T1000 (cell line): ENCODE measurements at regions not wholly inside any gene's neighbourhood (a gene's known extent, or its start where the extent isn't known, plus 50 kb on each side); places are given as distances from the start of the nearest gene placed in this dataset.
"Not testable (repeated sequence)": the region's sequence is repeated elsewhere in the genome, so short reads cannot be mapped to it uniquely, and the experiment has no call there.

ENCODE experiments used
- DNase-seq: peaks from one replicate; lab custom pipeline; 2025; ENCODE audit warnings: mixed read lengths; lab: John Stamatoyannopoulos, UW

DNA sequence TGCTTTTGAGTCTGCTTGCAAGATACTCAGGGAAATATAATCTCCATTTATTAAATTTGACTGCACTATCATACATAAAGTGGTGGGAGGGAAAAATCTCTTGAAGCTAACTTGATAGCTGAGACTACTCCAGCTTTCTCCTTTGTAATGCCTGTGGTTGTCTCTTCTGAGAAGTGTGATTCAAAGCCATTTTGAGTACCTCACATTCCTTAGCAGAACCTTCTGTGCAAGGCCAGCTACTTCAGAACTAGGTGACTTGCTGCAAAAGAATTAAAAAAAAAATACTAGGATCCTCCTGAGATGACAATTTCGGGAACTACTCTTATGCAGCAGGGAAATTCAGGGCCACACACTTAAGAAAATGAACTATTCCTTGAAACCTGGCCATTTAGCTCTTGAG is 294.8 kb downstream of the MDFIC start:
- no peak for DNase-seq

DNA sequence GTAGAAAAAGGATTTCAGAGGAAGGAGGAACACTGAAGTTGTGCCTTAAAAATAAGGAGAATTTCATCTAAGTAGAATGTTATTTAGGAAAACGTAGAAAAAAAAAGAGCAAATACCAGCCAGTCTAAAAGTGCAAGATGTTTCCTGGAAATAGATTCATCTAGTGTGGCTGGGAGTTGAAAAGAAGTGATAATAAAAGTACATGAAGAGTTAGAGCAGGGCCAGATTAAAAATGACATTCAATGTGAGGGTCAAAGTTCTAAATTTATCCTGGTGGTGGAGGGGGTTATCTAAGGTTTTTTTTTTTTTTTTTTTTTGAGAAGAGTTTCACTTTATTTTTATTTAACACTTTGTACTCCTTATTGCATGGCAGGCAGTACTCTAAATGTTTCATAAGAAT is 289.3 kb downstream of the MDFIC start:
- DNase-seq: no peak

DNA sequence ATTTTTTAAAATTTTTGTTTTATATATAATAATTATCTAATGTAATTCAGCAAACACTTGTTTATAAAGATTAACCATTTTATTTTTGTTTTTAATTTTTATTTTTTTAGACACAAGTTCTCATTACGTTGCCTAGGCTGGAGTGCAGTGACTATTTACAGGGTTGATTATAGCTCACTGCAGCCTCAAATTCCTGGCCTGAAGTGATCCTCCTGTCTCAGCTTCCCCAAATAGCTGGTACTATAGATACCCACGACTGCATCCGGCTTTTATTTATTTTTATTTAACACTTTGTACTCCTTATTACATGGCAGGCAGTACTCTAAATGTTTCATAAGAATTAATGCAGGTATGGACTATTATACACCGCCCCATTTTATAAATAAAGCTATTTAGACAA is 288.7 kb downstream of the MDFIC start:
- DNase-seq: no peak

DNA sequence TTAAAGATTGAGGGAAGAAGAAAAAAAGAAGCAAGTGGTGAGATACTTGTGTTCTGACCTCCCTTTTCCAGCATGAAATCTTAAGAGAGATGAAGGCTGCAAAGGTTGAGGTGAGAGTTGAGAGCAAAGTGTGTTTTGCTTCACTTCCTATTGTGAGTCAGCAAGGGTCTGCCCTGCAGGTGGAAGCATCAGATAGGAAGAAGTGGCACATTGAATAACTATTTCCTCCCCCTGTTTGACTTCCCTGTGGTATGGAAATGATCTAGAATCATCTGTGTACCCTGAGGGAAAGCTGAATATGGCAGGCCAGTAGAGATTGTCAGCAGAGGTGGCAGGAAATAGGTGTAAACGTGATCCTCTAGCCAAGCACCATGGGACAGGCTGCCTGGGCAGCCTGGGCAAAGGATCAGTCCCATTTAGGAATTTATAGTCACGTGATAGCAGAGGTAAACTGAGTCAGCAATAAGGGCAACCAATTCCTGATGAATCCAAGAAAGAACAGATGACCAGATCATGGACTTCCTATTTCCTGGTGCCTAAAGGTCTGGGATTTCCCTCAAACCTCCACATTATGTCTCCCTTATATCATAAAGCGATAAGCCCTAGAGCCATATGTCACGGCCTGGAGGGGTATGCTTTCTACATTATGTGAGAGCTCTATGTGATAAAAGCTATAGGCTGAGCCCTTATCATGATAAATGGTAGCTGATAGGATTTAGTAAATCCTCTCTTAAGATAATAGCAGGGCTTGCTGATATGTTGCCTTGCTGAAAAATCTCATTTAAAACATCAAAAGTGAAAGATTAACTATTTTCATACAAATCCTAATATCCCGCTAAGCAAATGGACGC is 287.0 kb downstream of the MDFIC start:
- DNase-seq: no peak

DNA sequence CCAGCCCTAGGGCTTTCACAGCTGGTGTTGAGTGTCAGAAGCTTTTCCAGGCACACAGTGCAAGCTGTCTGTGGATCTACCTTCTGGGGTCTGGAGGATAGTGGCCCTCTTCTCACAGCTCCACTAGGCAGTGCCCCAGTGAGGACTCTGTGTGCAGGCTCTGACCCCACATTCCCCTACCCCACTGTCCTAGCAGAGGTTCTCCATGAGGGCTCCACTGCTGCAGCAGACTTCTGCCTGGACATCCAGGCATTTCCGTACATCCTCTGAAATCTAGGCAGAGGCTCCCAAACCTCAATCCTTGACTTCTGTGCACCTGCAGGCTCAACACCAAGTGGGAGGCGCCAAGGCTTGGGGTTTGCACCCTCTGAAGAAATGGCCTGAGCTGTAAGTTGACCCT is 284.5 kb downstream of the MDFIC start:
- not testable (repeated sequence) for DNase-seq

DNA sequence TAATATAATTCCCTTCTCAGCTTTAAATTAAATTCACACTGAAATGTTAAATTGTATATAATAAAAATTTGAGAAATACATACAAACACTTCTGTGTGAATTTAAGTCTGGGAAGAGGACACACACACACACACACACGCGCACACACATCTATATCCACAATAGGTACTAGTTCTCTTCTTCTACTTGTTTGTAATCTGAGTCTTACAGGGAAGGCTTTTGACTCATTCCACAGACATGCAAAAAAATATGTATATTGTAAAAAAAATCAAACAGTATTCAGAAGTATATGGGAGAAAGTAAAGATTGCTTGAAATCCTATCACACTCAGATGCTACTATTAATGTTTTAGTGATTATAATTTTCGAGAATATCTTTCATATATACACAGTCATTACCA is 276.2 kb downstream of the MDFIC start:
- no peak for DNase-seq

DNA sequence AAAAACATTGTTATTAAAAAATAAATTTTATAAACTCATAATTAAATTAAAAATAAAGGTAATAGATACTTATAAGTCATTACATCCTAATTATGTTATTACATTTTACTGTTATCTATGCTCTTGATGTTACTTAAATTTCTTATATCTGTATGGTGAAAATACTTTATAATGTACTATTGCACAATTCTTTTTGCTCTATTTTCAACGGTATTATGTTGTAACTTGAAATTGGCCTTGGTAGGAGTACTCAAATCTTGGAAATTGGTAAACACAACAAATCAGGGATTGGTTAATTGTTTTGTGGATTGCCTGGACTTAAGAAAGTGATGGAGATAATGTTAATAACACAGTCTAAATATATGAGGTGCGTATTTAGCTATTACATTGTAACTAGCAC is 273.3 kb downstream of the MDFIC start:
- DNase-seq: no peak

DNA sequence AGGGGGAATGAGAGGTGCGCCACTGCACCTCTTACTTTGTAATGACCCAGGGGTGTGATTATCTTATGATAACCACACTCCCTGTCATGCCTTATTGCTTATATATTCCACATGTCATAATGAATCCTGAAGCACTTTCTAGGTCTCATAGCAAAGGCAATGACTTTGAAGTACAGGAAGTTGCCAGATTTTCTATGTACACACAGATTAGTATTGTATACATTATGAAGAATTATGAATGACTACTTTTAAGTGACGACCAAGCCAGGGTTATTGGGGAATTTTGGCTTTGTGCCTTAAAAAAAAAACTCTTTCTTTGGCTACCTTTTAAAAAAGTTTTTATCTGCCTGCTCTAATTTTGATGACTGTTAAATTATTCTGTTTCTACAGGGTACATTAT is 269.6 kb downstream of the MDFIC start:
- DNase-seq: no peak

DNA sequence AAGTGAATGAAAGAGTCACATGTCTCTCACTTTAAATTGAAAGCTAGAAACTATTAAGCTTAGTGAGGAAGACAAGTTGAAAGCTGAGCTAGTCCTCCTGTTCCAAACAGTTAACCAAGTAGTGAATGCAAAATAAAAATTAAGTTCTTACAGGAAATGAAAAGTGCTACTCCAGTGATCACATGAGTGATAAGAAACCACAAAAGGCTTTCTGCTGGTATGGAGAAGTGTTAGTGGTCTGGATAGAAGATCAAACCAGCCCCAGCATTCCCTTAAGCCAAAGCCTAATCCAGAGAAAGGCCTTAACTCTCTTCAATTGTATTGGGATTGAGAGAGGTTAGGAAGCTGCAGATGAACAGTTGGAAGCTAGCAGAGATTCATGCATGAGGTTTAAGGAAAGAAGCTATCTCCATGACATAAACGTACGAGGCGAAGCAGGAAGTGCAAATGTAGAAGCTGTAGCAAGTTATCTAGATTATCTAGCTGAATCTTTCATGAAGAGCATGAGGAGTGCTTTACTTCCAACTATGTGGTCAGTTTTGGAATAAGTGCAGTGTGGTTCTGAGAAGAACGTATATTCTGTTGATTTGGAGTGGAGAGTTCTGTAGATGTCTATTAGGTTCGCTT is 261.6 kb downstream of the MDFIC start:
- DNase-seq: no peak

DNA sequence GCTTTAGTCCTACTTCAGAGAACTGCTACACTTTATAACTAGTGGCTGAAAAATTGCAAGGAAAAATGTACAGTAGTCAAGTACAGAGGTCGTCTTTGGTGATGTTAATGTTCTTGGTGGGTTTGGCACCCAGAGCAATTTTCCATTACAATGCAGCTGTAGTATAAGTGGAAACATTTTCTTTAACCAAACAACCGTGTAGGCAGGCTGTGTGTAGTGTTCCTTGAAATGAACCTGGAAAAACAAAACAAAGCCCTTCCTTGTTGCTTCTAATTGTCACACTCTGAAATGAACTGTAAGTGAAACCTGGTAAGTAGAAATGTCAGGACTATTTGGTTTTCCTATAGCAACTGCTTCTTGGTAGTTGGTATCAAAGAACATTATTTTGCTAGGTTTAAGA is 256.9 kb downstream of the MDFIC start:
- no peak for DNase-seq

DNA sequence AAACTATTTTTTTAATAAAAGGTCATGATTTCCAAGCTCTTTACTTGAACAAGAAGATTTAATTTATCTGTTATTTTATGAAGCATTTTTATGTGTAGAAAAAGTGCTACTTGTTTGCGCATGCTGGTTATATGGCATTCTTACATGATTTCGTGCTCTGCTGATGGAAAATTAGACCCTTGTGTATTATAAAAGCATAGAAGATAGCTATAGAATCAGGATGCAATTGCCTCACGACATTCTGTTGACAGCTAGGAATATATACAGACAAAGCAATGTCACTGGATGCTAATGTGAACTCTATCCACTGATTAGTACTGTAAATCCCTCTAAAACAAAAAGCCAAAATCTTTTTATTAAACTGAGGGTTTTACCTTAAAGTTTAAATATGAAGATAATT is 255.9 kb downstream of the MDFIC start:
- DNase-seq: no peak

DNA sequence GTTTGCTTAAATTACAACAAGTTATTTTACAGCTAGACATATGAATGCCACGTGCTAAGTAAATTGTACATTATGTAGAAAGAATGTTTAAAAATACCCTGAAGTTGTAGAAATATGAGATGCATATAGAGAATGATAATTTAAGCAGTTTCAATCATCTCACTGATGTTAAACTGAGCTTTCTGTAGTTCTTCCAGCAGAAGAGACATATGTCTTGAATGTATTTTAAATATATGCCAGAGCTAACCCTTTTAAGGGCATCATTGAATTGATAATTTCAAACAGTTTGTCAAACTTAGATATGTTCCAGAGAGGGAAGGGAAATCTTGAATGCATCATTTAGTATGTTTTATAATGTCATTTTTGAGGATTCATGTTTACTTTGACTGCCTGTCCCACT is 255.2 kb downstream of the MDFIC start:
- no peak for DNase-seq

DNA sequence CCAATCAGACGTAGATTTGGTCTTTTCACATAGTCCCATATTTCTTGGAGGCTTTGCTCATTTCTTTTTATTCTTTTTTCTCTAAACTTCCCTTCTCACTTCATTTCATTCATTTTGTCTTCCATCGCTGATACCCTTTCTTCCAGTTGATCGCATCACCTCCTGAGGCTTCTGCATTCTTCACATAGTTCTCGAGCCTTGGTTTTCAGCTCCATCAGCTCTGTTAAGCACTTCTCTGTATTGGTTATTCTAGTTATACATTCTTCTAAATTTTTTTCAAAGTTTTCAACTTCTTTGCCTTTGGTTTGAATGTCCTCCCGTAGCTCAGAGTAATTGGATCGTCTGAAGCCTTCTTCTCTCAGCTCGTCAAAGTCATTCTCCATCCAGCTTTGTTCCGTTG is 250.5 kb downstream of the MDFIC start:
- DNase-seq: not testable (repeated sequence)

DNA sequence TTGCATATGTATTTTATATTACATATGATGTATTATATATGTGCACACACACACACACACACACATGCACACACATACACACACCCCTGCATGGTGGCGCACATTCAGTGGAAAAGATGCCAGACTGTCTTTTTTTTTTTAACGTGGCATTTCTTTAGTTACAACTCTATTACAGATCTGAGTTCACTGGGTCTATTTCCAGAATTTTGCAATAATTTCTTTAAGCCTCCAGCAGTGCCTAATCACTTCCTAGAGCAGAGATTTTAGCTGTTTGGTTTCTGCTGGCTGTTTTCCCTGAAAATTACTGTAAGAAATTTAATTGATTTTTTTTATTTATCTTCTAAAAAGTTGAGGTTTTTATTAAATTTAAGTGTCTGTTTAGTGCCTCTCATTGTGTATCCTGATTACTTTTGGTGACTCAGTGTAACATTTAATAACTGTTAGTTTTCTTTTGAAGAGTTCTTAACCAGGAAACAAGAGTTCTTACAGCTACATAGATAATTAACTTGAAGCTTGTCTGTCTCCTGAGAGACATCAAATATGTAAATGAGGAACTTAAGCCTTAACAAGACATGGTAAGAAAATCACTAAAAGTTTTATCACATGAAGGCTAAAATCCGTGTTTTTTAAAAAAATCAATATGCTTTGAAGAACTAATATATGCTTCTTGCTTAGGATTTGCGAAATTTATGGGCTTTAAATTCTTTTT is 232.0 kb downstream of the MDFIC start:
- DNase-seq: no peak

DNA sequence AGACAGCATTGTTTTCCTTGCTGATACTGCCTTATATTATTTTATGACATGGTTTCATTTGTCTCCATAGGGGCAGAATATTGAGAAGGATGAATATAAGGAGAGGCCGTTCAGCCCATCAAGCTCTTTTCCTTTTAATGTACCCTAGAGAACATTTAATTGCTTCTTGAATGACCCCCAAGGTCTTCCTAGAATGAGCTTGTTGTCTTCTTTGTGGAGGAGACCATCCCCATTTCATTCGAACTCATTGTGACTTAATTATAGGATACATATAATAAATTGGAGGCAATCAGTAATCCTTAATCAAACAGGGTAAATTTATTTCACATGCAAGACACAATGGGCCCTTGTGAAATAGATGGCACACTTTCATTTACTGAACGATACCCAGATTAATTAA is 231.3 kb downstream of the MDFIC start:
- DNase-seq: no peak

DNA sequence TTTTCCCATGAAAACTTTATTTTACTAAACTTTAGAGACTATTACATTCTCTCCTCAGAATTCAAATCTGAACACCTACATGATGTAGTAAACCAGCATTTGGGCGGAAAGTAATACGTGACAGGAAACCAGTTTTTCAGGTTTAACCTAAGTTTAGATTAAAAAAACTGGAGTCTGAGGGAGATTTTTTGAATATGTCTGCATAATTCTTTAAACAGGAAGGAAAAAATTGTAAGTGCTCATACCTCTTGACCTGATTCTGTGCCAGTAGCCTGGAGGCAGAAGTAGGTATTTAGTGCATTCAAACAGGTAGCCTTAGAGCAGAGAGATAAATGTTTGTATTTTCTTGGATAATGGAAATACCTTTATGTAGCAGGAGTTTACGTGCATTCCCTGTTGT is 224.3 kb downstream of the MDFIC start:
- DNase-seq: no peak

DNA sequence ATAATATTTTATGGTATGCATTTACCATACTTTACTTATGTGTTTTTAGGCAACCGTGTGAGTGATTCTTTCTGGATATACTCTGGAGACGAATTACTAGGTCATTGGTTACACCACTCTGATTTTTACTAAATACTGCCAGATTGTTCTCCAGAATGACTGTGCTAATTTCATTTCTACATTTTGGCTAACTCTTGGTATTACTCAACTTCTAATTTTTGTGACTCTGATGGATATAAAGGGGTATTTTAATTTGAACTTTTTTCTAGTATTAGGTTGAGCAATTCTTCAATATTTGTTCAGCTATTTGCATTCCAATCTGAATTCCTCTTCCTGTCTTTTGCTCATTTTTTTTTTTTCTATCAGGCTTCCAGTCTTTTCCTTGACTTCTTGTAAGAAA is 223.6 kb downstream of the MDFIC start:
- DNase-seq: no peak

DNA sequence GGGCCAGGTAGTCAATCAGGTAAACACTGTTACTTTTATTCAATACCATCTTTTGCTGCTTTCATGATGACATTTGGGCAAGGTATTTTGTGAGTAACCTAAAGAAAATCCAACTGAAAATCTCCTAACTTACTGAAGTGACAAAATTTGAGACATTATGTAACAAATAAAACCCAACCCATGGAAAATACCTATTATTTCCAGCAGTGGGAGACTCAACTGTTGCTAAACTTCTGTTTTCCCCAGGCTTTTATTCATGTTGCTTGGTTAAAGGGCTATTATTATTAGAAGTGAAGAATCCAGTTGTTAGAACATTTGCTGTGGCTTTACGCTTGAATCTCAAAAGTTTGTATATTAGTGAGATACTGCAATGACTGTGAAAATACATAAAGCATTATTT is 215.9 kb downstream of the MDFIC start:
- DNase-seq: no peak

DNA sequence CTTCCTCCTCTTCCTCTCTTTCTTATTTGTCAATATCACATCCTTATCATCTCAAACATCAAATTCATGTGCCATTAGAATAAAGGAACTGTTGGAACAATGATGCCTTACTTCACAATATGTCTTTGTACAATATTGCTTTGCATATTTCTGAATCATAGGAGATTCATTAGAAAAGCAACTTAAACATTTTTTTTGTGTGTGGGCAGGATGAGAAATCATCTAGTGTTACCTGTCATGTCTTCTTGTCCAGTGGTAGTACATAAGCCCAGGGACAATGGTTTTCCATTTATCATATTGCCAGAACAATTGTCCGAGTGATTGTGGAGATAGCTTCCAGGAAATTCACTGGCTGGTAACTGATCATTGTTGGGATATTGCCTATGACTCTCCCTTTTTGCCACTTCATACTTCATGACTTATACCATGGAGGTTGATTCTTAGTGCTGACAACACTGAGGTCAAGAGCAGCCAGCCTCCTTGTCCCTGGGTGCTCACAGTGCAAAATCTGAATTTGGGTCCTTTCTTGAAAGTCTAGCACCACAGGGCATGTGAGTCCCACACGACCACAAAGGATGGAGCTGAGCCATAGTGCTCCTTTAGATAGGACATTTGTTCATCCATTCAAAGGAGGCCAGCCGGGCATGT is 215.0 kb downstream of the MDFIC start:
- no peak for DNase-seq

DNA sequence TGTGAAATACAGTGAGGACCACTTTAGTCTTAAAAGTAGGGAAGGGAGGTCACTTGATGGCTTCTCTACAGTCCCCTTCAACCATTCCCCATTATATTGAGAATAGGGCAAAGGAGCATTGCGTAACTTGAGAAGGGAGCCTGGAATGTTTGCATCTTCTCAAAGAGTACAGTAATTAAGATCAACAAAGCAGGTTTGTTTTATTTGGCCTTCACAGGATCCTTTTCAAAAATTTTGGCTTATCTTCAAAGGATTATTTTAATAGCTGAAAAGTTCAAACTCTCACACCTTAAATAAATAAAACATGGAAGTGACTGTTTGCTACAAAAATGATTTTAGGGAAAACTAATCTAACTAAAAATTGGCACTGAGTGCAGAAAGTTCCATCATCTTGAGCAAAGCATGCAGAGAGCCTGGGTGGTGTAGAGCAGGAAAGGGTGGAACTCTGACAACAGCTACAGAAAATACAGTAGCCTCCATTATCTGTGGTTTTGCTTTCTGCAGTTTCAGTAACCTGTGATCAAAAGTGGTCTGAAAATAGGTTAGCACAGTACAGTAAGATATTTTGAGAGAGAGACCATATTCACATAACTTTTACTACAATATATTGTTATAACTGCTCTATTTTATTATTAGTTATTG is 214.0 kb downstream of the MDFIC start:
- DNase-seq: no peak

DNA sequence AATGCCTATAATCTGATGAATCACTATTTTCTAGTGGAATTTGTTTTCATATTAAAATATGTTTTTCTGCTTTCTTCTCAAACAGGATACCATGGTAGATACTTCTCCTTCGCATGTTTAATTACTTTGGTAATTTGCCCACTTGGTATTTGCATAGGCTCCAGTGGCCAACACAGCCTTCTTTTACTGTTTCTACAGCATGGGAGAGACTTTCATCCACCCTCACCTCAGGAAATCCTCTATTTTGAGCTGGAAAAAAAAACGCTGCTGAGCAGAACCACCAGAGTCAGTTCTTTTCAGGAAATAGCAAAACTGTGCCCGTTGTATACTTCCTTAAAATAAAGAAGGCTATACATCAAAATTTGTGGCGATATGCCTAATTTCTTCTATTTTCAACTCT is 213.3 kb downstream of the MDFIC start:
- DNase-seq: no peak

DNA sequence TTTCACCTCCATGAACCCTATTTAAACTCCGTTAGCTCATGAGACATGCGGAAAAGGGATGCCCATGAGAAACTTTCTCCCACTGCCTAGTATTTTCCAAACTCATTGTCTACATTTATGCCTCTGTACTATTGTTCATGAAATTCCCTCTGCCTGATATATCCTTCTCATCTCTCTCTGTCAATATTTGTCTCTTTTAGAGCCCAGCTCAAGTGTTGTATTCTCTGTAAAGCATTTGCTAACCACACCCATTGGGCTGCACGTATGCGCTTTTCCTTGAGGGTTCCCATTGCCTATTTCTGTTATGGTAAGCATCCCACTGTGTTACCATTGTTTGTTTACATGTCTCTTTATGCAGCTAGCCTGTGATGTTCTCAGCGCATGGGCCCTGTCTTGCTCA is 211.4 kb downstream of the MDFIC start:
- DNase-seq: no peak
